ENCODE measurements at regions not wholly inside any gene's neighbourhood (a gene's known extent, or its start where the extent isn't known, plus 50 kb on each side); places are given as distances from the start of the nearest gene placed in this dataset.

GRCh38 chr13:40075281-40075680, 419.8 kb downstream of the COG6 start (continued):
- no peak for TF ChIP-seq ATF6 (CRISPR knock-in tag; IDR thresholded peaks at IDR 0.05)
- no peak for TF ChIP-seq ATF1 (CRISPR knock-in tag; IDR thresholded peaks at IDR 0.05)
- TF ChIP-seq NR1H2 (CRISPR knock-in tag; IDR thresholded peaks at IDR 0.05) = no peak
- TF ChIP-seq ZSCAN18 (CRISPR knock-in tag; IDR thresholded peaks at IDR 0.05) = no peak
- no peak for TF ChIP-seq ZBTB21 (CRISPR knock-in tag; IDR thresholded peaks at IDR 0.05; ENCODE audit: borderline replicate concordance)

GRCh38 chr13:40076765-40077362, 421.4 kb downstream of the COG6 start:
- DNase-seq (ENCODE audit: low spot score) (no peak), ATAC-seq (no peak)
- Mint-ChIP-seq H3K4me1 (peaks cover 11% of the 10 kb centered on the region), H3K36me3 (peaks cover 5% of the 10 kb centered on the region), H3K4me3 (no peak overlapping the region), H3K27ac (no peak overlapping the region), H3K9me3 (peaks cover 10% of the 10 kb centered on the region), H3K27me3 (ENCODE audit: low read depth) (no peaks in the 10 kb centered on the region)
- ChIA-PET POLR2A (no interaction called here), CTCF (interaction anchor here (1.4 kb wide), 1 partner anchor 8 kb away, joined by 10 read pairs; no protein-coding TSS in a partner anchor)
- TF ChIP-seq ZNF512 (CRISPR knock-in tag; IDR thresholded peaks at IDR 0.05; ENCODE audit: borderline replicate concordance) = 0 out of 2 replicates have a peak, but pooled peaks have one; percentile 83
- no peak for TF ChIP-seq IRF2 (CRISPR knock-in tag; IDR thresholded peaks at IDR 0.05; ENCODE audit: borderline replicate concordance, low read depth)

- ATAC-seq = no peak
- Mint-ChIP-seq H3K4me3 (no peak overlapping the region), H3K4me1 (peaks cover 11% of the 10 kb centered on the region), H3K36me3 (peaks cover 5% of the 10 kb centered on the region), H3K27ac (no peak overlapping the region), H3K27me3 (ENCODE audit: low read depth) (no peaks in the 10 kb centered on the region), H3K9me3 (peaks cover 11% of the 10 kb centered on the region)
- DNase-seq (ENCODE audit: low spot score) = no peak
- ChIA-PET CTCF (interaction anchor here (1.4 kb wide), 1 partner anchor 9 kb away, joined by 10 read pairs; no protein-coding TSS in a partner anchor), POLR2A (interaction anchor here (0.8 kb wide), 1 partner anchor 9 kb away, joined by 3 read pairs; no protein-coding TSS in a partner anchor)
- no peak for TF ChIP-seq RELA (CRISPR knock-in tag; IDR thresholded peaks at IDR 0.05; ENCODE audit: borderline replicate concordance)
These were observed 422.1 kb downstream of the COG6 start for GRCh38 chr13:40077396-40078027.

- POLR2A ChIA-PET = no interaction called here
- peaks cover under 1% of the 10 kb centered on the region; the same call in 1 of the 2 replicates for H3K4me1 Mint-ChIP-seq
- ATAC-seq (no peak), DNase-seq (ENCODE audit: low spot score) (no peak)
- H3K36me3 Mint-ChIP-seq = peaks cover 5% of the 10 kb centered on the region
- H3K27me3 Mint-ChIP-seq (ENCODE audit: low read depth) = no peaks in the 10 kb centered on the region; the same call in 1 of the 2 replicates
- no peak overlapping the region for H3K27ac Mint-ChIP-seq
- no peak overlapping the region for H3K4me3 Mint-ChIP-seq
- CTCF ChIA-PET = interaction anchor here (1.2 to 1.3 kb wide), 2 partner anchors 10 to 11 kb away, joined by 3 read pairs; no protein-coding TSS in a partner anchor
- peaks cover 11% of the 10 kb centered on the region for H3K9me3 Mint-ChIP-seq
- TF ChIP-seq MAX (CRISPR knock-in tag; IDR thresholded peaks at IDR 0.05) = no peak
- no peak for TF ChIP-seq CREB1 (CRISPR knock-in tag; IDR thresholded peaks at IDR 0.05)
- no peak for TF ChIP-seq ZNF281 (CRISPR knock-in tag; IDR thresholded peaks at IDR 0.05)
- TF ChIP-seq SMAD4 (CRISPR knock-in tag; IDR thresholded peaks at IDR 0.05) = no peak
- no peak for TF ChIP-seq GTF2I (CRISPR knock-in tag; conservative IDR thresholded peaks at IDR 0.05)
- no peak for TF ChIP-seq ZNF232 (CRISPR knock-in tag; IDR thresholded peaks at IDR 0.05)
- no peak for TF ChIP-seq PREB (CRISPR knock-in tag; IDR thresholded peaks at IDR 0.05; ENCODE audit: borderline replicate concordance)
- no peak for TF ChIP-seq ZNF396 (CRISPR knock-in tag; IDR thresholded peaks at IDR 0.05; ENCODE audit: borderline replicate concordance)
- no peak for TF ChIP-seq NR1H2 (CRISPR knock-in tag; IDR thresholded peaks at IDR 0.05)
- no peak for TF ChIP-seq ATF2 (CRISPR knock-in tag; IDR thresholded peaks at IDR 0.05; ENCODE audit: borderline replicate concordance, low read depth)
These were observed 424.3 kb downstream of the COG6 start for GRCh38 chr13:40079721-40080120.
